ENCODE measurements at regions not wholly inside any gene's neighbourhood (a gene's known extent, or its start where the extent isn't known, plus 50 kb on each side); places are given as distances from the start of the nearest gene placed in this dataset.

DNA sequence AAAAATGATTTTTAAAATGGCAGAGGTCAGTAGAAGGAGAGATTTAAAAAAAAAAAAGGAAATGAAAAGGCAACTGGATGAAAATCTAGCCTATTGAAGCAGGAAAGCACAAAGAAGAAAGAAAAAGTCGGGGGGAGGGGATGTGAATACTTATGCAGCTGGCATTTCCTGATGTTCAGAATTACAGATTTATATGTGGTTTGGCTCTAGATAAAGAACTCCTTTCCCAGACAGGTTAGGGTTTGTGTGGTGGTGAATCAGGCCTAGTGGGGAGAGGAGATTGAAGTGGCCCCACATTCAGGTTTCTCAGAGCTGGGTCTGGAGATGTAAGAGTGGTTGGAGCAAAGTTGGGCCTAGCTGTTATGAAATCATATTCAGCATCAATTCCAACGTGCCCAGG lies 394.4 kb downstream of the FIGN start:
- H3K36me3 ChIP-seq = no peaks in the 10 kb centered on the region
- no peaks in the 10 kb centered on the region for H3K9me3 ChIP-seq
- no peak overlapping the region for H3K27ac ChIP-seq
- H3K27me3 ChIP-seq = no peaks in the 10 kb centered on the region
- no peaks in the 10 kb centered on the region for H3K4me1 ChIP-seq
- no peak overlapping the region for H3K4me3 ChIP-seq
- no peak for DNase-seq (ENCODE audit: low spot score in 2 of 2)
- intact Hi-C loops (cut with DNase I) = loop anchor here (10.0 kb wide), 1 partner anchor 573 kb away; no protein-coding TSS in a partner anchor
- TF ChIP-seq, protein P1, sequence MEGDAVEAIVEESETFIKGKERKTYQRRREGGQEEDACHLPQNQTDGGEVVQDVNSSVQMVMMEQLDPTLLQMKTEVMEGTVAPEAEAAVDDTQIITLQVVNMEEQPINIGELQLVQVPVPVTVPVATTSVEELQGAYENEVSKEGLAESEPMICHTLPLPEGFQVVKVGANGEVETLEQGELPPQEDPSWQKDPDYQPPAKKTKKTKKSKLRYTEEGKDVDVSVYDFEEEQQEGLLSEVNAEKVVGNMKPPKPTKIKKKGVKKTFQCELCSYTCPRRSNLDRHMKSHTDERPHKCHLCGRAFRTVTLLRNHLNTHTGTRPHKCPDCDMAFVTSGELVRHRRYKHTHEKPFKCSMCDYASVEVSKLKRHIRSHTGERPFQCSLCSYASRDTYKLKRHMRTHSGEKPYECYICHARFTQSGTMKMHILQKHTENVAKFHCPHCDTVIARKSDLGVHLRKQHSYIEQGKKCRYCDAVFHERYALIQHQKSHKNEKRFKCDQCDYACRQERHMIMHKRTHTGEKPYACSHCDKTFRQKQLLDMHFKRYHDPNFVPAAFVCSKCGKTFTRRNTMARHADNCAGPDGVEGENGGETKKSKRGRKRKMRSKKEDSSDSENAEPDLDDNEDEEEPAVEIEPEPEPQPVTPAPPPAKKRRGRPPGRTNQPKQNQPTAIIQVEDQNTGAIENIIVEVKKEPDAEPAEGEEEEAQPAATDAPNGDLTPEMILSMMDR (IDR thresholded peaks at IDR 0.05) = no peak

DNA sequence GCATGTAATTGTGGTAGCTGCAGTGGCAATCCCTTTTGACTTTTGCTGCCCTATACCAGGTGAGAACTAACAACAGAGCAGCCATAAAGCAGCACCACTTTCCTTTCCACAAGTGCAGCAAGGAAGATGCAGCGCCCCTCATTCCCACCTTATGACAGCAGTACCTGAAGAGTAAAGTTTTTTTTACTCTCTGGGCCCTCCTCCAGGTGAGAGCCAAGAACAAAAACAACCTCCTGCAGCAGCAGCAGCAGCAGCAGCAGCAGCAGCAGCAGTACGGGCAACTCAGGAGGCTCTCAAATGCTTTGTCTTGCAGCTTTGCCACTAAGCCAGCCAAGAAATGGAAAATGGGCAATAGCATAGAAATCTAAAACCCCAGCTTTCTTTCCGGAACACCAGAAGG lies 397.5 kb downstream of the FIGN start:
- Histone ChIP-seq H3K9me3 (no peaks in the 10 kb centered on the region), H3K27ac (no peak overlapping the region), H3K27me3 (no peaks in the 10 kb centered on the region), H3K36me3 (no peaks in the 10 kb centered on the region), H3K4me1 (no peaks in the 10 kb centered on the region), H3K4me3 (no peak overlapping the region)
- no peak for DNase-seq (ENCODE audit: low spot score in 2 of 2)
- TF ChIP-seq, protein P1 (IDR thresholded peaks at IDR 0.05) = no peak
- intact Hi-C loops (cut with DNase I) = no loop called here

DNA sequence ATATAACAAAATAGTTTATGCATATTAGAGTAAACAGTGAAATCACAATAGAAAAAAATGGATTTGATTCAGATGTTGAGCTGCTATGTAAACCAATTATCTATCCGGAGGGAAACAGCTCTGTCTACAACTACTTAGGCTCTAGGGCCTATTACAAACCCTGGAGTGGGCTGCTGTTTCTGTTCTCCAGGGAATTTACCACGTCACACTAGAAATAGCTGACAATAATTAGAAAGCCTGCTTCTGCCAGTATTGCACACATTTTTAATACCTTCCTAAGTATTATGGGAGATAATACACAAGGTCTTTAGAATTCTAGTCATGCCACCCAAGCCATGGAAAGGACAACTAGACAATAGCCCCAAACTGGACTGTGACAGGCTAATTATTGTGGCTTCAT lies 411.1 kb downstream of the FIGN start:
- H3K27ac ChIP-seq = no peak overlapping the region
- DNase-seq (ENCODE audit: low spot score in 2 of 2) = no peak
- no peaks in the 10 kb centered on the region for H3K36me3 ChIP-seq
- H3K4me3 ChIP-seq = no peak overlapping the region
- H3K27me3 ChIP-seq = no peaks in the 10 kb centered on the region
- TF ChIP-seq, protein P1 (IDR thresholded peaks at IDR 0.05) = no peak
- H3K9me3 ChIP-seq = no peaks in the 10 kb centered on the region
- intact Hi-C loops (cut with DNase I) = no loop called here
- H3K4me1 ChIP-seq = no peaks in the 10 kb centered on the region

DNA sequence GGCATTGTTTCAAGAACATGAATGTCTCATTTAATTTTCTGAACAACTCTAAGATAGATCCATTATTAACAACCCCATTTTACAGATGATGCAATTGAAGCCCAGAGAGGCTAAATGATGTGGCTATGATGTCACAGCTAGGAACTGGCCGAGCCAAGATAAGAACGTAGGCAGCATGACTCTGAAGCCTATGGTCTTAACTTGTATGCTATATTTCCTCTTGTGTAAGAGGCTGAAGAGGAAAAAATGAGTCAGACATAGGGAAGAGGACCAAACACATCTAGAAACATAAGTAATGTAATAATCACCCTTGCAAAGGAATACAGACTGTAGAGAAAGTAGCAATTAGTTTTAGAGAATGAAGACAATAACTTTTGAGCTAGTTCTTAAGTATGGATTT lies 416.8 kb downstream of the FIGN start:
- no peaks in the 10 kb centered on the region for H3K4me1 ChIP-seq
- H3K27ac ChIP-seq = no peak overlapping the region
- no peak for DNase-seq (ENCODE audit: low spot score in 2 of 2)
- TF ChIP-seq, protein P1 (IDR thresholded peaks at IDR 0.05) = no peak
- no peaks in the 10 kb centered on the region for H3K9me3 ChIP-seq
- no peaks in the 10 kb centered on the region for H3K36me3 ChIP-seq
- intact Hi-C loops (cut with DNase I) = no loop called here
- H3K4me3 ChIP-seq = no peak overlapping the region
- no peaks in the 10 kb centered on the region for H3K27me3 ChIP-seq

DNA sequence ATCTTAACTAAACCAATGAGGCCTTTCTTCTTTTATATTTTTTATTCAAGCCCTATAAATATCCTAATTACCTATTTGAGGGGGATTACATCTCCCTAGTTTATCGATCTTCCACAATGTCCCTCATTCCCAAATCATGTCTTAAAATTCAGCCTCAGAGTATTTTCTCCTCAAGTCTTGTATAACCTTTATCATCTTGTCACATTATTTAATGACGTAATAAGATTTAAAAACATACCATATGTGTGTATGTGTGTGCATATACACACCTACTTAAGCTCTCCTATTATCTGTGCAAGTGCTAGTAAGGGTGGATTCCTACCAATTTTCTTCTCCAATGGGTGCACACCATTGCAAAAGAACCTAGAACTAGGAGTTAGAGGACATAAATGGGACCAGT lies 421.1 kb downstream of the FIGN start:
- intact Hi-C loops (cut with DNase I) = no loop called here
- H3K27me3 ChIP-seq = no peaks in the 10 kb centered on the region
- H3K4me3 ChIP-seq = no peak overlapping the region
- TF ChIP-seq, protein P1 (IDR thresholded peaks at IDR 0.05) = no peak
- no peak for DNase-seq (ENCODE audit: low spot score in 2 of 2)
- H3K9me3 ChIP-seq = no peaks in the 10 kb centered on the region
- H3K4me1 ChIP-seq = no peaks in the 10 kb centered on the region
- no peaks in the 10 kb centered on the region for H3K36me3 ChIP-seq
- no peak overlapping the region for H3K27ac ChIP-seq

DNA sequence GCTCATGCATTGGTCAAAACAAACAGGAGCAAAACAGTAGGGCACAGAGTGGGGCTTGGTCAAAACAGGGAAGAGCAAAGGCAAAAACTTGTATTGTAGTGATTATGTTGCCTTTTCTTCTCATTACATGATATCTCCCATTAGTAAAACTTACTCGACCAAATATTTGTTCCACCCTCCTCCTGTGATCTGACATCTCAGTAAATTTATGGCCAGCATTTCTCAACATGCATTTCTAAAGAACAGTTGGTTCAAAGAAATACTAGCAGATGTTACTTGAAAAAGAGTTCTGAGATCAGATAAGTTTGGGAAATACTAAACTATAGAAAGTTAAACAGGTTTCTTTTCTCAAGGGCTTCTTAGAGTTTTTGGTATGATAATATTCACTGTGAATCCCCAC lies 423.1 kb downstream of the FIGN start:
- no peak for DNase-seq (ENCODE audit: low spot score in 2 of 2)
- Histone ChIP-seq H3K36me3 (no peaks in the 10 kb centered on the region), H3K27ac (no peak overlapping the region), H3K9me3 (no peaks in the 10 kb centered on the region), H3K4me3 (no peak overlapping the region), H3K27me3 (no peaks in the 10 kb centered on the region), H3K4me1 (no peaks in the 10 kb centered on the region)
- intact Hi-C loops (cut with DNase I) = no loop called here
- TF ChIP-seq, protein P1 (IDR thresholded peaks at IDR 0.05) = no peak

Measured in ascending aorta (tissue), 2 donors.